Brain pericyte (primary cell): ENCODE measurements at regions not wholly inside any gene's neighbourhood (a gene's known extent, or its start where the extent isn't known, plus 50 kb on each side); places are given as distances from the start of the nearest gene placed in this dataset.
"Not testable (repeated sequence)": the region's sequence is repeated elsewhere in the genome, so short reads cannot be mapped to it uniquely, and the experiment has no call there.

Experiments
- DNase-seq: peaks from one replicate; pipeline ENCODE4 v3.0.0-alpha.2; 2012; ENCODE audit warnings: low read depth, low spot score

- no peak for DNase-seq
These were observed 231.3 kb upstream of the NPY start for GRCh38 chr7:24052572-24053260.

DNA sequence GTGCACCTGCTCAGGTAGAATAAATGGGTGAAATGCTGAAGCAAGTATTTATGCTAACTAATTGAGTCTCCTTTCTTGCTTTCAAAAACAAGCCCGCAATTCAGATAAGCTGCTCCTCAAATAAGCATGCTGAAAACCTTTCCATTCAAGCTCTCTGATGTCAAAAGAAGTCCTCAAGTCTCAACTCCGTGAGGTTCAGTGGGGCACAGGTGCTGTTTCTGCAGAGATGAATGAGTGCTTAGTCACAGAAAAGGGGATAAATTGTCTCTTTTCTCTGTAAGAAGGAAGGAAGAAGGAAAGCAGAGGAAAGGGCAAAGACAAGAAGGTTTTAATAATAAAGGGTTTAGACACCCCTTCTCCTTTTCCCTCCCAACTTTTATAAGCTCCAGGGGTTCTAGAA, 229.8 kb upstream of the NPY start:
- DNase-seq, result no peak

DNA sequence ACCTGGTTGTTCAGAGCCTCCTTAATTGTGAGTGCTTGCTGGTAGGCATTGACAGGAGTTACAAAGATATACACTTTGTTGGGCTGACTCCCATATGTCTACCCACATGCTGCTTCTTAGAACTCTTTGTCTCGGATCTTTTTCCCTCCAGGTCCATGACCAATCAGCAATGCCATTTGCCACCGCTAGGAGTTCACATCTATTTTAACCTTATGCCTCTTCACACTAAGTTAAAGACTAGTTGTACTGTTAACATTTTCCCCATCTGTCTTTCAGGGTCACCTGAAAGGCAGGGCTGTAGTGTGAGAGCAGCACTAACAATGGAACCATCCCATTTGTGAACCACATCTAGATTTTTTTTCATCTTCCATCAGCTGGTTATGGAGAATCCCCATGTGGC, 226.7 kb upstream of the NPY start:
- DNase-seq, result no peak

DNA sequence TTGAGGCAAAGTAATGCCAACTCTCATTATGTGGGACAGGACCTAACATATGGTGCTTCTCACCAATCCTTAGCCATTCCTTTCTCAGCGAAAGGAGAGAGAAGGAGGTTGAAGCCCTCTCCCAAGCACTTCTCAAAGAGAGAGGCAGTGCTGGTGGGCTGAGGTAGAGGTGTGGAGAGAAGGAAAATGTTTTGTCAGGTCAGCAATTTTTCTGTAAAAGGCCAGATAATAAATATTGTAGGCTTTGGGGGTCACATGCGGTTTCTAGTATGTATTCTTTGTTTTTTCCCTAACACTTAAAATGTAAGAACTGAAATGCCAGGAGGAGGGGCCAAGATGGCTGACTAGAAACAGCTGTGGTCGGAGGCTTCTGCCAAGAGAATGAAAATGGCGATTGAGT, 225.0 kb upstream of the NPY start:
- no peak for DNase-seq

DNA sequence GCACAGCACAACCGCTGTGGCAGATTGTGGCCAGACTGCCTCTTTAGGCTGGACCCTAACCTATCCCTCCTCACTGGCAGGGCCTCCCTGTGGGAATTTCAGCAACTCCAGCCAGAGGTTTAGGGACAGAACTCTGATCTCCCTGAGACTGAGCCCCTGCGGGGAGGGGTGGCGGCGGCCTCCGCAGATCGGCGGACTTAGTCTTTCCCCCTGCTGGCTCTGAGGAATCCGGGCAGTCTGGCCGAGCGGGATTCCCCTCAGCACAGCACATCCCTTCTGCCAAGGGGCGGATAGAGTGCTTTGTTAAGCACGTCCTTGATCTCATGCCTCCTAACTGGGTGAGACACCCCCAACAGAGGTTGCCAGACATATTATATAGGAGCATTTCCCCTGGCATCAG, 224.2 kb upstream of the NPY start:
- DNase-seq, result no peak

DNA sequence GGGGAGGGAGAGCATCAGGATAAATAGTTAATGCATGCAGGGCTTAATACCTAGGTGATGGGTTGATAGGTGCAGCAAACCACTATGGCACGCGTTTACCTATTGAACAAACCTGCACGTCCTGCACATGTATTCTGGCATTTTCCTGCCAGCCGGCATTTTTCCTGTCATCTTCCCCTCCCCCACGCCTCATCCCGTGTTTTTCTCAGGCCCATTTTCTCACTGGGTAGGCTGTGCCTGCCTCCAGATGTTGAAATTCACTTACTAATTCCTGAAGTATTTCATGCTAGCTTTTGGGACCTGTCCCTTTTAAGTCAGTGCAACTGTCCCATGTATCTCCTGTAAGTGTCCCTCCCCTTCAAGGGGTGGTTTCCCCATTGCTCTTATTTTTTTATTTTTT, 220.3 kb upstream of the NPY start:
- DNase-seq, result no peak

DNA sequence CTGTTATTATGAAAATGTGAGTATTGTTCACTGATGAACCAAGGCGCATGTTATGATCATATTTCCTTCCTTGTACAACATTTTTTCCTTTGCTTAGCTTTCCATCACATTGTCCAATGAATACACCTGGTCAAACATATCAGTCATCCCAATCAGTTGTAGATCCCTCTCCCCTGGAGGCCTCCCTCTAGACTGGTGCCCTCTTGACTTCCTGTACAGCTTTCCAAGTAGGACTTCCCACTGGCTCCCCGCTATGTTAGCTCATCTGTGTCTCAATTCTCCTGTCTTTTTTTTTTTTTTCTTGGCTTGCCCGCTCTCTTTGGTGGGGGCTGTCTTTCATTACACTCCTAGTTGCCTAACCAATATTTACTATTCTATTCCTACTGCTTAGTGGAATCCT, 214.2 kb upstream of the NPY start:
- no peak for DNase-seq

DNA sequence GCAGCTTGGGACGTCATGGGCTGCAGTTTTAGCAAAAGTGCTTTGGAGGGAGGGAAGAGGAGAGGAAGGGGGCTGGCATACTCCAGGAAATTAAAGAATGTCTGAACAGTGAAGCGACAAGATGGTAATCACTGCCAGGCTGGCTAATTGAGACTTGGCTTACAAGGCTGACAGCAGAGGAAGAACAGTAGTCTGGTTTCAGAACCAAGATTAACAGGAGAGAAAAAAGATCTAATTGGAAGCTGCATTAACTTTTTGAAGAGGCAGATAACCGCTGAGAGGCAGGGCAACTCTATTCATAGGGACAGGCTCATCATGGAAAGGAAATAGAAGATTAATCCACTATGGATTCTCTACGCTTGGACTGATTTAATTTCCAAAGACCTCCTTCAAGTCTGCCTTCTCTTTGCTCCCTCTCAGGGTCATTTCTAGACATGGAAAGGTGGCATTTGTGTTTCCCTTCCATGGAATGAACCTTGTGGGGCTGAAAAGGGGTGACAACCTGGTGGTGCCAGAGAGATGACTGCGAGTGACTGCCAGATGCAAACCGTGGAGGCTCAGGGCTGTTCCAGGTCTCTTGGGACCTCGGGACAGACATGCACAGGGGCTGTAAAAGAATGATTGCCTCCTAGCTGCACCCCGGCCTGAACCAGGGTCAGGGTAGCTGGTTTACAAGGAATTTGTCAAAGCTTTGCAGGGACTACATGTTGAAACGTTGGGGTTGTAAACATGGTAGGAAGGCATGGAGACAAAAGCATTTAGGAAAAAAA, 210.2 kb upstream of the NPY start:
- no peak for DNase-seq

DNA sequence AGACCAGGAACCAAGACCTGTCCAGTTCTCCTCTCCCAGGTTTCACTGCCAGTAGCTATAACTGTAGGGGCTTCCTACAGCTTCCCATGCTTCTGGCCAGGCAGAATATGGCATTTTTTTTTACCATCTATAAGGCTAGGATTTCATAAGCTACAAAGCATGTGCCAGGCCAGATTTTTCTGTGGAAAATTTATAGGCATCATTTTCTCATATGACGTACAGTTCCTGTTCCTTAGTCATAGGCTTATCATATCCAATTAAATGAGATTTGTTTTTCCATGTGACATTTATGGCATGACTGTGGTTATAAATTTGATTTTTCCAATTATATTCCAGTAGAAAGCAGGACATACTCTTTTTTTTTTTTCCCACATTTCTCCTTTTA, 208.6 kb upstream of the NPY start:
- no peak for DNase-seq

GRCh38 chr7:24082826-24083225, 201.2 kb upstream of the NPY start:
- DNase-seq, result no peak

GRCh38 chr7:24102988-24103387, 181.0 kb upstream of the NPY start:
- no peak for DNase-seq

GRCh38 chr7:24108906-24109376, 175.0 kb upstream of the NPY start:
- DNase-seq, result no peak

DNA sequence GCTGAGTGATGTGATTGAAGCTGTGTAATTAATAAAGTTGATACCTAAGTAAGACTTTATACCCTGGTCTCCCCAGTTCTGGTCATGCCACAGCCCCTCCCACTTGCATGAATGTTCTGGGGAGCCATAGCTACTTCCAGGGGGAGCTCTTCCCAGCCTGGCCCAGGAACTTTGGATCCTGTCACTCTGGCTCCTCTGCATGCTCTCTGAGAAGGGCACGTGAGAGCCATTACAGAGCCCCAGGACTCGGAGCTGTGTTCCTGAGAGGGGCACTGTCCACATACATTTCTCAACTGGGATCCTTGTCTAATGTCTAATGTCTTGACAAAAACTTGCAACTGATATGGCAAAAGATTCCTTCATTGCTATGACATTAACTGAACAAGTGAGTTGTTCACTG, 173.9 kb upstream of the NPY start:
- no peak for DNase-seq

DNA sequence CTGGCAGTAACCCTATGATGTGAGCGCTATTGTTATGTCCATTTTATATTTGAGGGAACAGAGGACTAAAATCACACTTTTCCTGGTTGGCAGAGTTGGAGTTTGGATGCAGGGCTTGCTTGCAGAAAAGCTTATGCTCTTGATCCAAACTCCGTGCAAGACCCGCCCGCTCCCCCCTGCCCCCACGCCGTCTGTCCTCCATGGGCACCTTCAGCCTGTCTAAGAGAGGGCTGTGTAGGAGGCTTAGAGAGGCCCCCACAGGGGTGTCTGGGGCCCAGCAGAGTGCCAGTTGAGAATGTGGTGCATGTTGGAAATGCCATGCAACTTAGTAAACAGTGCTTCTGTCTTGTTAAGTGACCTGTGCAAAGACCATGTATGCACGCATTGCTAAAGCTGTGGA, 170.5 kb upstream of the NPY start:
- no peak for DNase-seq

DNA sequence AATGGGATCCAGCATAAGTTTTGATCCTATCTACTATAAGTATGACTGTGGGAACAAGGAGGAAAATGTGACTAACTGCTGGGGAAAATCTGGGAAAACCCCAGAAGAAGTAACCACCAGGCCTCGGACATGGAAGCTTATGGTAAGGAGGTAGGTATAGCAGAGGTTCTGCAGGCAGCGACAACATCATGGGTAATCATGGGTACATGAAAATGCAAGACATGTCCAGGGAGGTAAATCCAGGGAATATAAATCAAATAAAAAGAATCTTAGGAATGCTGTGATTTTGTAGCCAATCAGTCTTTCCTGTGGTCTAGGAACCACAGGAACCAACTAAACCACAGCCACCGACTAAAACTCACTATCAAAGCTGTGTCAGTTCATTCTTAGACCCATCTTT, 168.3 kb upstream of the NPY start:
- no peak for DNase-seq

DNA sequence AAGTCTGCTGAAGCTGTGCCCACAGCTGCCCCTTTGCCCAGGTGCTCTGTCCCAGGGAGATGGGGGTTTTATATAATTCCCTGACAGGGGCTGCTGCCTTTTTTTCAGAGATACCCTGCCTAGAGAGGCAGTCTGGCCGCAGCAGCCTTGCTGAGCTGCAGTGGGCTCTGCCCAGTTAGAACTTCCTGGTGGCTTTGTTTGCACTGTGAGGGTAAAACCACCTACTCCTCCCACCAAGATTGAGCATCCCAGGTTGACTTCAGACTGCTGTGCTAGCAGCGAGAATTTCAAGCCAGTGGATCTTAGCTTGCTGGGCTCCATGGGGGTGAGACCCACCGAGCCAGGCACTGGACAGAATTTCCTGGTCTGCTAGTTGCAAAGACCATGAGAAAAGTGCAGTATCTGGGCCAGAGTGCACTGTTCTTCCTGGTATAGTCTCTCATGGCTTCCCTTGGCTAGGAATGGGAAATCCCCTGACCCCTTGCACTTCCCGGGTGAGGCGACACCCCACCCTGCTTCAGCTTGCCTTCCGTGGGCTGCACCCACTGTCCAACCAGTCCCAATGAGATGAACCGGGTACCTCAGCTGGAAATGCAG, 166.0 kb upstream of the NPY start:
- DNase-seq, result not testable (repeated sequence)

GRCh38 chr7:24119852-24120251, 164.1 kb upstream of the NPY start:
- DNase-seq, result no peak

DNA sequence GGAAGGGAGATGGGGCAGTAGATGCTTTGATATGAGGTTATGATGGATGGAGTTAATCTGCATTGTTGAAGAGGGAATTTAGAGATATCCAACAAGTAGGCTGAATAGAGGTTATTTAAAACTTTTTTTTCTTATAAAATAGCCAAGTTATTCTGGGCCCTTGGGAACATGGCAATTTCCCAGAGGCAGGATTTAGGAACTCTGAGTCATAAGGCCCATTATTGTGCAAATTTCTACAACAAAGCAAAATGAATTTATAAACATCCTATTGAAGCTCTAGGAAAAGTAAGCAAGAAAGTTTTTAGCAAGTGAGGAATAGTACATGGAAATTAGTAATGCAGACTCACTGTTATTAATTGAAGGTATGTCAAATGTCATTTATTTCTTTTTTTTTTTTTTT, 160.9 kb upstream of the NPY start:
- no peak for DNase-seq

GRCh38 chr7:24125765-24126164, 158.2 kb upstream of the NPY start:
- no peak for DNase-seq

- DNase-seq, result no peak
These were observed 156.1 kb upstream of the NPY start for GRCh38 chr7:24127930-24128329.

- DNase-seq, result no peak
These were observed 154.4 kb upstream of the NPY start for GRCh38 chr7:24129597-24129996.

- DNase-seq, result no peak
These were observed 153.4 kb upstream of the NPY start for GRCh38 chr7:24130631-24131030.

GRCh38 chr7:24133691-24134090, 150.3 kb upstream of the NPY start:
- no peak for DNase-seq
